IMR-90 (cell line): ENCODE measurements at regions not wholly inside any gene's neighbourhood (a gene's known extent, or its start where the extent isn't known, plus 50 kb on each side); places are given as distances from the start of the nearest gene placed in this dataset.

Experiments used
- ATAC-seq: fragments of 200-7000 bp; cut with Tn5 transposase; 2 replicates; pipeline ENCODE4 v1.9.1; 2020; ENCODE audit warnings: low read depth, mild to moderate bottlenecking, moderate library complexity
- BruUV-seq: library from RNA; stranded (reverse); fragments of 400-500 nt; replicated peaks from 2 replicates; lab custom pipeline; 2021; lab: Mats Ljungman, UMichigan
- CTCF ChIA-PET: fragments of 300-600 bp; formaldehyde crosslinking; extraction: SDS; loops from one replicate; lab custom pipeline; 2021; ENCODE audit warnings: antibody characterized with exemption; lab: Yijun Ruan, JAX
- POLR2A ChIA-PET: fragments of 300-600 bp; sonication (Branson Sonifier 250); formaldehyde crosslinking; loops from one replicate; lab custom pipeline; 2022; ENCODE audit warnings: antibody characterized with exemption; ENCODE audit not compliant: unreplicated experiment; lab: Charles Lee
- DNase-seq: peaks from one replicate; pipeline ENCODE4 v3.0.0; 2013
- H2AFZ ChIP-seq: replicated peaks from 2 replicates; pipeline ENCODE3; 2013; ENCODE audit warnings: low read length, mild to moderate bottlenecking; ENCODE audit not compliant: poor library complexity
- H2AK5ac ChIP-seq: 2 replicates; pipeline ENCODE4 v1.6.1; 2013; ENCODE audit warnings: low read depth, low read length, inconsistent platforms
- H2AK9ac ChIP-seq: replicated peaks from 2 replicates; pipeline ENCODE3; 2013; ENCODE audit warnings: mild to moderate bottlenecking, low read depth, low read length, moderate library complexity; ENCODE audit not compliant: poor library complexity
- H2BK120ac ChIP-seq: 2 replicates; pipeline ENCODE4 v1.6.1; 2013; ENCODE audit warnings: low read depth, low read length, inconsistent platforms
- H2BK15ac ChIP-seq: 3 replicates; pipeline ENCODE4 v1.6.1; 2013; ENCODE audit warnings: low read depth, low read length, inconsistent platforms
- H2BK20ac ChIP-seq: 2 replicates; pipeline ENCODE4 v1.6.1; 2013; ENCODE audit warnings: low read depth, mild to moderate bottlenecking, inconsistent platforms, low read length, moderate library complexity
- H2BK5ac ChIP-seq: 2 replicates; pipeline ENCODE4 v1.6.1; 2013; ENCODE audit warnings: mild to moderate bottlenecking, low read depth, low read length, inconsistent platforms; ENCODE audit not compliant: poor library complexity, severe bottlenecking
- H3K14ac ChIP-seq: replicated peaks from 2 replicates; pipeline ENCODE4 v1.6.1; 2013; ENCODE audit warnings: low read depth, low read length, inconsistent platforms
- H3K18ac ChIP-seq: 2 replicates; pipeline ENCODE4 v1.6.1; 2013; ENCODE audit warnings: low read depth, low read length, control low read depth
- H3K23ac ChIP-seq: 2 replicates; pipeline ENCODE4 v1.6.1; 2013; ENCODE audit warnings: low read depth, low read length, inconsistent platforms
- H3K27ac ChIP-seq: 2 replicates; pipeline ENCODE4 v1.5.1; 2013; ENCODE audit warnings: mild to moderate bottlenecking, control low read depth, low read length; ENCODE audit not compliant: insufficient read depth
- H3K27me3 ChIP-seq: 2 replicates; pipeline ENCODE4 v1.6.1; 2013; ENCODE audit warnings: low read length; ENCODE audit not compliant: control insufficient read depth, insufficient read depth
- H3K36me3 ChIP-seq: 2 replicates; pipeline ENCODE4 v1.6.1; 2013; ENCODE audit warnings: low read length, mixed read lengths; ENCODE audit not compliant: control insufficient read depth, insufficient read depth
- H3K4ac ChIP-seq: 2 replicates; pipeline ENCODE4 v1.6.1; 2013; ENCODE audit warnings: low read depth, low read length, inconsistent platforms
- H3K4me1 ChIP-seq: 2 replicates; pipeline ENCODE4 v1.6.1; 2013; ENCODE audit warnings: low read length, mixed read lengths; ENCODE audit not compliant: control insufficient read depth, insufficient read depth
- H3K4me2 ChIP-seq: 2 replicates; pipeline ENCODE4 v1.6.1; 2013; ENCODE audit warnings: low read depth, mild to moderate bottlenecking, control low read depth, low read length, moderate library complexity
- H3K4me3 ChIP-seq: 2 replicates; pipeline ENCODE4 v1.5.1; 2013; ENCODE audit warnings: low read depth, mild to moderate bottlenecking, control low read depth, low read length, moderate library complexity; ENCODE audit not compliant: insufficient read depth
- H3K56ac ChIP-seq: 2 replicates; pipeline ENCODE4 v1.6.1; 2013; ENCODE audit warnings: low read length, inconsistent platforms; ENCODE audit not compliant: insufficient read depth; ENCODE audit errors: extremely low read depth
- H3K79me1 ChIP-seq, 2 experiments: 2 replicates each; pipeline ENCODE4 v1.6.1; 2013; ENCODE audit warnings: low read length in 2 of 2, inconsistent platforms in 1 of 2, low read depth in 1 of 2
- H3K9ac ChIP-seq: 2 replicates; pipeline ENCODE4 v1.6.1; 2013; ENCODE audit warnings: low read depth, low read length, control low read depth
- H3K9me1 ChIP-seq: 2 replicates; pipeline ENCODE4 v1.6.1; 2013; ENCODE audit warnings: low read length, inconsistent platforms; ENCODE audit not compliant: insufficient read depth
- H3K9me3 ChIP-seq: 2 replicates; pipeline ENCODE4 v1.6.1; 2013; ENCODE audit warnings: low read length; ENCODE audit not compliant: control insufficient read depth, insufficient read depth
- H4K20me1 ChIP-seq: 2 replicates; pipeline ENCODE4 v1.6.1; 2013; ENCODE audit warnings: low read length, inconsistent platforms; ENCODE audit not compliant: insufficient read depth
- H4K5ac ChIP-seq: 2 replicates; pipeline ENCODE4 v1.6.1; 2013; ENCODE audit warnings: mild to moderate bottlenecking, low read depth, low read length, control low read depth
- H4K8ac ChIP-seq, 2 experiments: 2 replicates each; pipeline ENCODE4 v1.6.1; 2013; ENCODE audit warnings: low read depth in 2 of 2, low read length in 2 of 2, control low read depth in 1 of 2, inconsistent platforms in 1 of 2
- H4K91ac ChIP-seq: 2 replicates; pipeline ENCODE4 v1.6.1; 2013; ENCODE audit warnings: low read depth, low read length, inconsistent platforms; ENCODE audit not compliant: insufficient read depth
- BHLHE40 ChIP-seq: fragments of 150-350 bp; IDR thresholded peaks from 2 replicates; pipeline ENCODE4 v1.6.1; 2016; ENCODE audit warnings: mild to moderate bottlenecking, low read depth, low read length
- CEBPB ChIP-seq: IDR thresholded peaks from 2 replicates; pipeline ENCODE4 v1.6.1; 2012; ENCODE audit warnings: low read depth, low read length, improper control_type of control experiment
- CHD1 ChIP-seq: IDR thresholded peaks from 2 replicates; pipeline ENCODE4 v1.6.1; 2012; ENCODE audit warnings: low read depth, low read length, improper control_type of control experiment
- CTCF ChIP-seq: conservative IDR thresholded peaks from 2 replicates; pipeline ENCODE4 v1.5.1; 2012; ENCODE audit warnings: mild to moderate bottlenecking, low read depth, low read length, improper control_type of control experiment
- FOS ChIP-seq: fragments of 150-350 bp; IDR thresholded peaks from 2 replicates; pipeline ENCODE4 v1.6.1; 2016; ENCODE audit warnings: low read depth, low read length
- MAFK ChIP-seq: IDR thresholded peaks from 2 replicates; pipeline ENCODE4 v1.6.1; 2012; ENCODE audit warnings: low read depth, low read length, improper control_type of control experiment
- MAZ ChIP-seq: IDR thresholded peaks from 2 replicates; pipeline ENCODE4 v1.6.1; 2012; ENCODE audit warnings: low read depth, mild to moderate bottlenecking, low read length, improper control_type of control experiment, moderate library complexity, borderline replicate concordance
- MXI1 ChIP-seq: IDR thresholded peaks from 2 replicates; pipeline ENCODE4 v1.6.1; 2012; ENCODE audit warnings: low read depth, mild to moderate bottlenecking, low read length, moderate library complexity, borderline replicate concordance
- NFE2L2 ChIP-seq: fragments of 150-350 bp; IDR thresholded peaks from 2 replicates; pipeline ENCODE4 v1.6.1; 2016; ENCODE audit warnings: low read depth, mild to moderate bottlenecking, low read length
- POLR2A ChIP-seq: IDR thresholded peaks from 2 replicates; pipeline ENCODE4 v1.6.1; 2012; ENCODE audit warnings: mild to moderate bottlenecking, low read depth, low read length
- RAD21 ChIP-seq: IDR thresholded peaks from 2 replicates; pipeline ENCODE4 v1.6.1; 2012; ENCODE audit warnings: low read length, improper control_type of control experiment
- RCOR1 ChIP-seq: IDR thresholded peaks from 2 replicates; pipeline ENCODE4 v1.6.1; 2012; ENCODE audit warnings: mild to moderate bottlenecking, low read length, improper control_type of control experiment; ENCODE audit not compliant: insufficient replicate concordance
- RFX5 ChIP-seq: IDR thresholded peaks from 2 replicates; pipeline ENCODE4 v1.8.0; 2012; ENCODE audit warnings: low read depth, mild to moderate bottlenecking, low read length, moderate library complexity
- SMC3 ChIP-seq: fragments of 150-350 bp; IDR thresholded peaks from 2 replicates; pipeline ENCODE4 v1.6.1; 2016; ENCODE audit warnings: low read depth, mild to moderate bottlenecking, antibody characterized with exemption, low read length, moderate library complexity
- WGBS, 2 experiments: methylation state at CpG; one replicate each; pipeline versions ENCODE4 v1.1.5 to v1.1.7; 2013; ENCODE audit warnings: missing lambda C conversion rate in 2 of 2; ENCODE audit not compliant: insufficient read length in 1 of 2; ENCODE audit errors: extremely low coverage in 2 of 2; 5-methylcytosine and 5-hydroxymethylcytosine counted together
- dilution Hi-C: fragments of 300-500 bp; cut with HindIII; formaldehyde crosslinking; loops from one replicate; pipeline ENCODE4 v1.14.3; 2018; ENCODE audit warnings: low sequenced_read_pairs; ENCODE audit not compliant: unreplicated experiment
- in situ Hi-C: fragments of 300-500 bp; cut with MboI; formaldehyde crosslinking; loops from 3 replicates; pipeline ENCODE4 v1.14.3; 2019; ENCODE audit warnings: low sequenced_read_pairs, inconsistent platforms, mixed read lengths
- intact Hi-C: fragments of 100-400 bp; cut with micrococcal nuclease; formaldehyde crosslinking; loops from 2 replicates; pipeline ENCODE4 v1.10.0; 2022
- TF ChIP-seq, protein P1 (sequence below): fragments of 150-350 bp; IDR thresholded peaks from 2 replicates; pipeline ENCODE4 v1.6.1; 2016; ENCODE audit warnings: low read depth, mild to moderate bottlenecking, low read length, moderate library complexity, borderline replicate concordance
- TF ChIP-seq, protein P2 (sequence below): fragments of 150-350 bp; IDR thresholded peaks from 2 replicates; pipeline ENCODE4 v1.6.1; 2017; ENCODE audit warnings: mild to moderate bottlenecking, antibody characterized with exemption, low read length, low read depth

GRCh38 chr3:68070186-68070585 lies 415.8 kb upstream of the SUCLG2 start:
- no peak for TF ChIP-seq MXI1
- no peak for TF ChIP-seq SMC3
- TF ChIP-seq RFX5, result no peak
- TF ChIP-seq CTCF, result no peak
- TF ChIP-seq MAZ, result no peak
- TF ChIP-seq, protein P1, sequence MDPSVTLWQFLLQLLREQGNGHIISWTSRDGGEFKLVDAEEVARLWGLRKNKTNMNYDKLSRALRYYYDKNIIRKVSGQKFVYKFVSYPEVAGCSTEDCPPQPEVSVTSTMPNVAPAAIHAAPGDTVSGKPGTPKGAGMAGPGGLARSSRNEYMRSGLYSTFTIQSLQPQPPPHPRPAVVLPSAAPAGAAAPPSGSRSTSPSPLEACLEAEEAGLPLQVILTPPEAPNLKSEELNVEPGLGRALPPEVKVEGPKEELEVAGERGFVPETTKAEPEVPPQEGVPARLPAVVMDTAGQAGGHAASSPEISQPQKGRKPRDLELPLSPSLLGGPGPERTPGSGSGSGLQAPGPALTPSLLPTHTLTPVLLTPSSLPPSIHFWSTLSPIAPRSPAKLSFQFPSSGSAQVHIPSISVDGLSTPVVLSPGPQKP, result no peak
- TF ChIP-seq CEBPB, result no peak
- no peak for TF ChIP-seq POLR2A
- TF ChIP-seq CHD1, result no peak
- TF ChIP-seq RCOR1, result no peak
- TF ChIP-seq, protein P2, sequence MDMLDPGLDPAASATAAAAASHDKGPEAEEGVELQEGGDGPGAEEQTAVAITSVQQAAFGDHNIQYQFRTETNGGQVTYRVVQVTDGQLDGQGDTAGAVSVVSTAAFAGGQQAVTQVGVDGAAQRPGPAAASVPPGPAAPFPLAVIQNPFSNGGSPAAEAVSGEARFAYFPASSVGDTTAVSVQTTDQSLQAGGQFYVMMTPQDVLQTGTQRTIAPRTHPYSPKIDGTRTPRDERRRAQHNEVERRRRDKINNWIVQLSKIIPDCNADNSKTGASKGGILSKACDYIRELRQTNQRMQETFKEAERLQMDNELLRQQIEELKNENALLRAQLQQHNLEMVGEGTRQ, result no peak
- TF ChIP-seq NFE2L2, result no peak
- TF ChIP-seq BHLHE40, result no peak
- TF ChIP-seq MAFK, result no peak
- no peak for TF ChIP-seq FOS
- TF ChIP-seq RAD21, result no peak
- Histone ChIP-seq H3K18ac (no peak overlapping the region), H3K4me1 (no peaks in the 10 kb centered on the region), H3K27ac (no peak overlapping the region), H3K56ac (no peak overlapping the region), H3K4me3 (no peak overlapping the region), H3K79me1 (no peaks in the 10 kb centered on the region), H2BK5ac (no peak overlapping the region), H3K9ac (no peak overlapping the region), H4K20me1 (no peaks in the 10 kb centered on the region), H4K8ac (no peak overlapping the region), H2BK15ac (no peak overlapping the region), H2BK20ac (no peak overlapping the region), H3K4ac (no peak overlapping the region), H2BK120ac (no peak overlapping the region), H3K36me3 (no peaks in the 10 kb centered on the region), H2AK5ac (no peak overlapping the region), H3K23ac (no peak overlapping the region), H3K27me3 (no peaks in the 10 kb centered on the region), H2AFZ (no peak overlapping the region), H4K5ac (no peak overlapping the region), H3K9me3 (peaks cover 2% of the 10 kb centered on the region), H3K9me1 (no peaks in the 10 kb centered on the region), H4K91ac (no peak overlapping the region), H3K4me2 (no peak overlapping the region), H3K14ac (no peak overlapping the region), H2AK9ac (no peak overlapping the region)
- ChIA-PET POLR2A (no interaction called here), CTCF (no interaction called here)
- in situ Hi-C loops (no loop called here), dilution Hi-C loops (no loop called here), intact Hi-C loops (no loop called here)
- DNase-seq (no peak), ATAC-seq (no peak)
- no CpG with 5 or more reads among the region's 2 CpGs for WGBS, 2 experiments
- no TSS peak for BruUV-seq
